ENCODE measurements at regions not wholly inside any gene's neighbourhood (a gene's known extent, or its start where the extent isn't known, plus 50 kb on each side); places are given as distances from the start of the nearest gene placed in this dataset.

GRCh38 chr5:100641833-100642232, 106.7 kb downstream of the FAM174A start:
- in situ Hi-C loops (cut with MboI; ENCODE audit: low sequenced_read_pairs, unreplicated experiment), result no loop called here
- TF ChIP-seq, protein P1, sequence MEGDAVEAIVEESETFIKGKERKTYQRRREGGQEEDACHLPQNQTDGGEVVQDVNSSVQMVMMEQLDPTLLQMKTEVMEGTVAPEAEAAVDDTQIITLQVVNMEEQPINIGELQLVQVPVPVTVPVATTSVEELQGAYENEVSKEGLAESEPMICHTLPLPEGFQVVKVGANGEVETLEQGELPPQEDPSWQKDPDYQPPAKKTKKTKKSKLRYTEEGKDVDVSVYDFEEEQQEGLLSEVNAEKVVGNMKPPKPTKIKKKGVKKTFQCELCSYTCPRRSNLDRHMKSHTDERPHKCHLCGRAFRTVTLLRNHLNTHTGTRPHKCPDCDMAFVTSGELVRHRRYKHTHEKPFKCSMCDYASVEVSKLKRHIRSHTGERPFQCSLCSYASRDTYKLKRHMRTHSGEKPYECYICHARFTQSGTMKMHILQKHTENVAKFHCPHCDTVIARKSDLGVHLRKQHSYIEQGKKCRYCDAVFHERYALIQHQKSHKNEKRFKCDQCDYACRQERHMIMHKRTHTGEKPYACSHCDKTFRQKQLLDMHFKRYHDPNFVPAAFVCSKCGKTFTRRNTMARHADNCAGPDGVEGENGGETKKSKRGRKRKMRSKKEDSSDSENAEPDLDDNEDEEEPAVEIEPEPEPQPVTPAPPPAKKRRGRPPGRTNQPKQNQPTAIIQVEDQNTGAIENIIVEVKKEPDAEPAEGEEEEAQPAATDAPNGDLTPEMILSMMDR (IDR thresholded peaks at IDR 0.05; ENCODE audit: borderline replicate concordance, control extremely low read depth, extremely low read depth, insufficient read depth, missing control alignments), result no peak
- no peak for DNase-seq (ENCODE audit: low spot score)

GRCh38 chr5:100643473-100643872, 108.3 kb downstream of the FAM174A start:
- DNase-seq (ENCODE audit: low spot score), result no peak
- TF ChIP-seq, protein P1 (IDR thresholded peaks at IDR 0.05; ENCODE audit: borderline replicate concordance, control extremely low read depth, extremely low read depth, insufficient read depth, missing control alignments), result no peak
- in situ Hi-C loops (cut with MboI; ENCODE audit: low sequenced_read_pairs, unreplicated experiment), result no loop called here

DNA sequence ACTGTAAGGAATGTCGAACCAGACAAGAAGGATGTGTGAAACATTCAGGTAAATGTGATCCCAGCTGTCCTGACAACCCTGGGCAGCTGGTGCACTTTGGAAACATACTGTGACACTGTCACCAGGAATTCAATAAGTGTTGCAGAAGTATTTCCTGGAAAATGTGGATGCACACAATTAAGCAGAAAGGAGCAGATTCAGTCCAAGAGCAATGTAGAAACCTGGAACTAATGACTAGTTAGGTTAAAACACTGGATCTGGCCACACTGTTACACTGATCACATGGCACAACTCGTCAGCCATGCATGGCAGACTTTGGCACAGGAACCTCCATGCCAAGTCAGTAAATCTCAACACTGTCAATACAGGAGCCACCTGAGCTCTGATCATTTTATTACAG, 109.0 kb downstream of the FAM174A start:
- TF ChIP-seq, protein P1 (IDR thresholded peaks at IDR 0.05; ENCODE audit: borderline replicate concordance, control extremely low read depth, extremely low read depth, insufficient read depth, missing control alignments), result no peak
- DNase-seq (ENCODE audit: low spot score), result no peak
- in situ Hi-C loops (cut with MboI; ENCODE audit: low sequenced_read_pairs, unreplicated experiment), result no loop called here

- TF ChIP-seq, protein P1 (IDR thresholded peaks at IDR 0.05; ENCODE audit: borderline replicate concordance, control extremely low read depth, extremely low read depth, insufficient read depth, missing control alignments), result no peak
- DNase-seq (ENCODE audit: low spot score), result no peak
- in situ Hi-C loops (cut with MboI; ENCODE audit: low sequenced_read_pairs, unreplicated experiment), result no loop called here
Measured at GRCh38 chr5:100644776-100645175, 109.6 kb downstream of the FAM174A start.

GRCh38 chr5:100646011-100646410, 110.8 kb downstream of the FAM174A start:
- TF ChIP-seq, protein P1 (IDR thresholded peaks at IDR 0.05; ENCODE audit: borderline replicate concordance, control extremely low read depth, extremely low read depth, insufficient read depth, missing control alignments), result no peak
- DNase-seq (ENCODE audit: low spot score), result no peak
- in situ Hi-C loops (cut with MboI; ENCODE audit: low sequenced_read_pairs, unreplicated experiment), result no loop called here

GRCh38 chr5:100646691-100647090, 111.5 kb downstream of the FAM174A start:
- TF ChIP-seq, protein P1 (IDR thresholded peaks at IDR 0.05; ENCODE audit: borderline replicate concordance, control extremely low read depth, extremely low read depth, insufficient read depth, missing control alignments), result no peak
- in situ Hi-C loops (cut with MboI; ENCODE audit: low sequenced_read_pairs, unreplicated experiment), result no loop called here
- DNase-seq (ENCODE audit: low spot score), result no peak
